ENCODE measurements at regions not wholly inside any gene's neighbourhood (a gene's known extent, or its start where the extent isn't known, plus 50 kb on each side); places are given as distances from the start of the nearest gene placed in this dataset.

GRCh38 chr18:51617167-51617566 is 419.7 kb upstream of the MEX3C start:
- H3K9me3 ChIP-seq (ENCODE audit: insufficient read depth in 2 of 2, low read depth in 1 of 2, low read length in 1 of 2): no peaks in the 10 kb centered on the region; a peak in 1 of 4 replicates
- H3K4me2 ChIP-seq (ENCODE audit: insufficient read depth in 1 of 2, low read depth in 2 of 2, low read length in 2 of 2): no peak overlapping the region
- H3K4me3 ChIP-seq (ENCODE audit: extremely low read depth in 1 of 4, insufficient read depth in 2 of 4, low read depth in 3 of 4, low read length in 4 of 4): no peak overlapping the region
- no peaks in the 10 kb centered on the region for H3K27me3 ChIP-seq (replicated peaks in 1 of 4; ENCODE audit: control insufficient read depth in 3 of 4, extremely low read depth in 1 of 4, insufficient read depth in 3 of 4, low read length in 3 of 4)
- 89% methylated on average over 2 of the region's 4 CpGs; no CpG with 5 or more reads in 1 of the 2 experiments for WGBS, 2 experiments (ENCODE audit: extremely low coverage in 1 of 2, insufficient coverage in 1 of 2, insufficient read length in 1 of 2, insufficient replicate concordance in 2 of 2, low coverage in 1 of 2, low lambda C conversion rate in 2 of 2, missing lambda C conversion rate in 1 of 2)
- no peak overlapping the region for H4K5ac ChIP-seq (ENCODE audit: insufficient read length, low read depth, low read length)
- FAIRE-seq (no peak), DNase-seq (ENCODE audit: low read depth in 1 of 2, low spot score in 2 of 2) (no peak)
- H2BK12ac ChIP-seq (ENCODE audit: low read depth, low read length): no peak overlapping the region
- ChIA-PET CTCF (ENCODE audit: partially characterized antibody) (interaction anchor here (0.8 to 1.2 kb wide), 2 partner anchors 245 to 419 kb away, joined by 3 to 4 read pairs; no protein-coding TSS in a partner anchor), POLR2A (ENCODE audit: partially characterized antibody) (no interaction called here)
- no peak overlapping the region for H2AFZ ChIP-seq (ENCODE audit: low read length)
- no peaks in the 10 kb centered on the region for H4K20me1 ChIP-seq (replicated peaks in 1 of 2; ENCODE audit: control insufficient read depth in 1 of 2, insufficient read depth in 2 of 2, low read length in 2 of 2)
- H3K4ac ChIP-seq (replicated peaks; ENCODE audit: insufficient read length, low read depth, low read length): no peak overlapping the region
- H3K79me1 ChIP-seq (ENCODE audit: low read depth, low read length): no peaks in the 10 kb centered on the region
- no peaks in the 10 kb centered on the region; a peak in 1 of 8 replicates for H3K36me3 ChIP-seq (ENCODE audit: control insufficient read depth in 2 of 4, insufficient read depth in 4 of 4, low read length in 3 of 4)
- no peak overlapping the region for H3K23ac ChIP-seq (ENCODE audit: insufficient read length)
- H3K9ac ChIP-seq (replicated peaks in 1 of 4; ENCODE audit: extremely low read depth in 1 of 4, low read depth in 3 of 4, low read length in 3 of 4): no peak overlapping the region
- H2BK120ac ChIP-seq (replicated peaks; ENCODE audit: low read depth, low read length): no peak overlapping the region
- no peaks in the 10 kb centered on the region; the same call in 1 of the 2 replicates for H3K23me2 ChIP-seq (ENCODE audit: low read depth, low read length)
- no peaks in the 10 kb centered on the region for H3K79me2 ChIP-seq (ENCODE audit: control insufficient read depth in 1 of 2, insufficient read depth in 2 of 2, low read length in 2 of 2)
- peaks cover 0 to 8% (median 5%) of the 10 kb centered on the region in 4 experiments; a peak in 4 of 7 replicates for H3K4me1 ChIP-seq (replicated peaks in 1 of 4; ENCODE audit: control insufficient read depth in 3 of 4, insufficient read depth in 4 of 4, low read length in 3 of 4)
- no peak overlapping the region for H3K14ac ChIP-seq (ENCODE audit: insufficient read length)
- no peak overlapping the region for H3K27ac ChIP-seq (ENCODE audit: low read depth, low read length)
- H4K8ac ChIP-seq (ENCODE audit: extremely low read depth, insufficient read depth, low read length): no peak overlapping the region
- H2BK5ac ChIP-seq (ENCODE audit: low read depth, low read length): no peak overlapping the region
- no peak overlapping the region for H2BK20ac ChIP-seq (ENCODE audit: low read length)
- no peak for TF ChIP-seq RXRA (IDR thresholded peaks at IDR 0.05; ENCODE audit: insufficient read depth, low read depth, low read length)
- no peak overlapping the region for H2BK15ac ChIP-seq (ENCODE audit: low read length)
- H3K18ac ChIP-seq (ENCODE audit: extremely low read depth, low read length): no peak overlapping the region
- no peak overlapping the region for H3K56ac ChIP-seq (replicated peaks; ENCODE audit: insufficient read length, low read depth, low read length)
- no peak overlapping the region for H4K91ac ChIP-seq (replicated peaks; ENCODE audit: insufficient read length, low read length)
- H2AK5ac ChIP-seq (ENCODE audit: low read depth, low read length): no peak overlapping the region
